ES-I3 (cell line): ENCODE measurements at regions not wholly inside any gene's neighbourhood (a gene's known extent, or its start where the extent isn't known, plus 50 kb on each side); places are given as distances from the start of the nearest gene placed in this dataset.

ENCODE experiments used
- H3K36me3 ChIP-seq: 2 replicates; pipeline ENCODE4 v1.6.1; 2013; ENCODE audit warnings: mild to moderate bottlenecking, low read length, control low read depth, moderate library complexity; ENCODE audit not compliant: insufficient read depth
- H3K4me1 ChIP-seq: 2 replicates; pipeline ENCODE4 v1.6.1; 2013; ENCODE audit warnings: mild to moderate bottlenecking, control low read depth, low read length; ENCODE audit not compliant: insufficient read depth
- H3K9ac ChIP-seq: 2 replicates; pipeline ENCODE4 v1.6.1; 2013; ENCODE audit warnings: low read depth, mild to moderate bottlenecking, low read length, moderate library complexity
- H3K9me3 ChIP-seq: 2 replicates; pipeline ENCODE4 v1.6.1; 2013; ENCODE audit warnings: mild to moderate bottlenecking, low read length, moderate library complexity; ENCODE audit not compliant: control insufficient read depth, insufficient read depth

- H3K4me1 ChIP-seq = no peaks in the 10 kb centered on the region
- peaks cover 4% of the 10 kb centered on the region; the same call in 1 of the 2 replicates for H3K9me3 ChIP-seq
- no peak overlapping the region for H3K9ac ChIP-seq
- H3K36me3 ChIP-seq = no peaks in the 10 kb centered on the region
Observed at GRCh38 chr11:115008799-115009198, 330.5 kb downstream of the NXPE2 start.

GRCh38 chr11:115017529-115017928 is 339.2 kb downstream of the NXPE2 start:
- Histone ChIP-seq H3K36me3 (no peaks in the 10 kb centered on the region), H3K9ac (no peak overlapping the region), H3K4me1 (no peaks in the 10 kb centered on the region), H3K9me3 (peaks cover 14% of the 10 kb centered on the region)

GRCh38 chr11:115030166-115030565 is 351.8 kb downstream of the NXPE2 start:
- Histone ChIP-seq H3K9ac (no peak overlapping the region), H3K4me1 (no peaks in the 10 kb centered on the region), H3K9me3 (no peaks in the 10 kb centered on the region; the same call in none of the 2 replicates), H3K36me3 (no peaks in the 10 kb centered on the region)

GRCh38 chr11:115036406-115037180 is 358.3 kb downstream of the NXPE2 start:
- no peaks in the 10 kb centered on the region for H3K9me3 ChIP-seq

GRCh38 chr11:115042002-115042401 is 363.7 kb downstream of the NXPE2 start:
- H3K9me3 ChIP-seq = no peaks in the 10 kb centered on the region
- H3K9ac ChIP-seq = no peak overlapping the region
- H3K36me3 ChIP-seq = no peaks in the 10 kb centered on the region

More at GRCh38 chr11:115036406-115037180, 358.3 kb downstream of the NXPE2 start:
- H3K36me3 ChIP-seq = no peaks in the 10 kb centered on the region
- no peaks in the 10 kb centered on the region for H3K4me1 ChIP-seq
- H3K9ac ChIP-seq = no peak overlapping the region

GRCh38 chr11:115047631-115048030 is 369.3 kb downstream of the NXPE2 start:
- no peaks in the 10 kb centered on the region for H3K9me3 ChIP-seq
- no peaks in the 10 kb centered on the region for H3K36me3 ChIP-seq
- H3K9ac ChIP-seq = no peak overlapping the region
- 0 out of 2 replicates have a peak, but pooled peaks cover 3% of the 10 kb centered on the region for H3K4me1 ChIP-seq

More at GRCh38 chr11:115042002-115042401, 363.7 kb downstream of the NXPE2 start:
- H3K4me1 ChIP-seq = no peaks in the 10 kb centered on the region

GRCh38 chr11:115049796-115050195 is 371.5 kb downstream of the NXPE2 start:
- H3K36me3 ChIP-seq = no peaks in the 10 kb centered on the region
- H3K9me3 ChIP-seq = no peaks in the 10 kb centered on the region
- H3K9ac ChIP-seq = no peak overlapping the region
- H3K4me1 ChIP-seq = 0 out of 2 replicates have a peak, but pooled peaks cover 3% of the 10 kb centered on the region

- H3K9ac ChIP-seq = no peak overlapping the region
- 0 out of 2 replicates have a peak, but pooled peaks cover 3% of the 10 kb centered on the region for H3K4me1 ChIP-seq
- no peaks in the 10 kb centered on the region for H3K9me3 ChIP-seq
- no peaks in the 10 kb centered on the region for H3K36me3 ChIP-seq
Observed at GRCh38 chr11:115050756-115051155, 372.4 kb downstream of the NXPE2 start.

- no peaks in the 10 kb centered on the region for H3K36me3 ChIP-seq
- H3K4me1 ChIP-seq = 0 out of 2 replicates have a peak, but pooled peaks cover 3% of the 10 kb centered on the region
- peaks cover 4% of the 10 kb centered on the region; the same call in 1 of the 2 replicates for H3K9me3 ChIP-seq
- H3K9ac ChIP-seq = no peak overlapping the region
Observed at GRCh38 chr11:115051938-115052590, 373.7 kb downstream of the NXPE2 start.

GRCh38 chr11:115052601-115053000 is 374.3 kb downstream of the NXPE2 start:
- H3K4me1 ChIP-seq = 0 out of 2 replicates have a peak, but pooled peaks cover 3% of the 10 kb centered on the region

GRCh38 chr11:115054570-115055538 is 376.5 kb downstream of the NXPE2 start:
- H3K9me3 ChIP-seq = peaks cover 6% of the 10 kb centered on the region; the same call in 1 of the 2 replicates
- no peak overlapping the region for H3K9ac ChIP-seq
- 0 out of 2 replicates have a peak, but pooled peaks cover 3% of the 10 kb centered on the region for H3K4me1 ChIP-seq
- H3K36me3 ChIP-seq = no peaks in the 10 kb centered on the region

More at GRCh38 chr11:115052601-115053000, 374.3 kb downstream of the NXPE2 start:
- Histone ChIP-seq H3K9ac (no peak overlapping the region), H3K36me3 (no peaks in the 10 kb centered on the region), H3K9me3 (peaks cover 6% of the 10 kb centered on the region; the same call in 1 of the 2 replicates)

GRCh38 chr11:115056514-115056913 is 378.2 kb downstream of the NXPE2 start:
- H3K36me3 ChIP-seq = no peaks in the 10 kb centered on the region
- H3K9ac ChIP-seq = no peak overlapping the region
- no peaks in the 10 kb centered on the region for H3K4me1 ChIP-seq
- peaks cover 6% of the 10 kb centered on the region; the same call in 1 of the 2 replicates for H3K9me3 ChIP-seq

GRCh38 chr11:115060840-115061239 is 382.5 kb downstream of the NXPE2 start:
- no peak overlapping the region for H3K9ac ChIP-seq
- H3K4me1 ChIP-seq = no peaks in the 10 kb centered on the region
- H3K9me3 ChIP-seq = peaks cover 6% of the 10 kb centered on the region; the same call in 1 of the 2 replicates
- no peaks in the 10 kb centered on the region for H3K36me3 ChIP-seq

- Histone ChIP-seq H3K4me1 (no peaks in the 10 kb centered on the region), H3K9ac (no peak overlapping the region), H3K36me3 (no peaks in the 10 kb centered on the region), H3K9me3 (no peaks in the 10 kb centered on the region)
Observed at GRCh38 chr11:115065314-115065713, 387.0 kb downstream of the NXPE2 start.
